NCI-H2029 (cell line): ENCODE measurements at regions not wholly inside any gene's neighbourhood (a gene's known extent, or its start where the extent isn't known, plus 50 kb on each side); places are given as distances from the start of the nearest gene placed in this dataset.
A peak's percentile ranks its signal among the peaks of the same experiment; 100 is the strongest.

Experiments used
- DNase-seq: peaks from one replicate; lab custom pipeline; 2025; lab: John Stamatoyannopoulos, UW

- DNase-seq = no peak
Measured at GRCh38 chr11:91470656-91471055, 754.0 kb upstream of the FAT3 start.

GRCh38 chr11:91459840-91460239 is 764.8 kb upstream of the FAT3 start:
- no peak for DNase-seq

GRCh38 chr11:91446267-91446666 is 778.4 kb upstream of the FAT3 start:
- DNase-seq = no peak

- no peak for DNase-seq
Measured at GRCh38 chr11:91435694-91436395, 788.8 kb upstream of the FAT3 start.

GRCh38 chr11:91433284-91434010 is 791.2 kb upstream of the FAT3 start:
- DNase-seq = no peak

GRCh38 chr11:91421641-91422040 is 803.0 kb upstream of the FAT3 start:
- no peak for DNase-seq

GRCh38 chr11:91407842-91408241 is 816.8 kb upstream of the FAT3 start:
- no peak for DNase-seq

- DNase-seq = no peak
Measured at GRCh38 chr11:91406009-91406408, 818.6 kb upstream of the FAT3 start.

- no peak for DNase-seq
Measured at GRCh38 chr11:91404344-91404743, 820.3 kb upstream of the FAT3 start.

- DNase-seq = no peak
Measured at GRCh38 chr11:91397134-91397468, 827.5 kb upstream of the FAT3 start.

GRCh38 chr11:91396236-91397133 is 828.1 kb upstream of the FAT3 start:
- peak; percentile 41 for DNase-seq

GRCh38 chr11:91394727-91395414 is 829.7 kb upstream of the FAT3 start:
- DNase-seq = peak; percentile 26

- DNase-seq = peak; percentile 9
Measured at GRCh38 chr11:91394073-91394726, 830.4 kb upstream of the FAT3 start.

- DNase-seq = no peak
Measured at GRCh38 chr11:91382946-91383345, 841.7 kb upstream of the FAT3 start.

- DNase-seq = no peak
Measured at GRCh38 chr11:91374794-91375193, 849.8 kb upstream of the FAT3 start.

GRCh38 chr11:91373497-91373896 is 851.1 kb upstream of the FAT3 start:
- no peak for DNase-seq

GRCh38 chr11:91366816-91367215 is 857.8 kb upstream of the FAT3 start:
- no peak for DNase-seq

GRCh38 chr11:91365986-91366585 is 858.5 kb upstream of the FAT3 start:
- DNase-seq = no peak

- DNase-seq = no peak
Measured at GRCh38 chr11:91350931-91351330, 873.7 kb upstream of the FAT3 start.

GRCh38 chr11:91326751-91327150 is 897.9 kb upstream of the FAT3 start:
- no peak for DNase-seq

- no peak for DNase-seq
Measured at GRCh38 chr11:91326280-91326679, 898.3 kb upstream of the FAT3 start.
